ENCODE measurements at regions not wholly inside any gene's neighbourhood (a gene's known extent, or its start where the extent isn't known, plus 50 kb on each side); places are given as distances from the start of the nearest gene placed in this dataset.

GRCh38 chr2:205908212-205909183 is 177.5 kb downstream of the INO80D start:
- no peak for TF ChIP-seq POLR2A (IDR thresholded peaks at IDR 0.05; ENCODE audit: low read length)
- TF ChIP-seq GATA1 (IDR thresholded peaks at IDR 0.05; ENCODE audit: low read depth, low read length), result no peak

Measured in erythroblast (primary cell).